B cell (primary cell): ENCODE measurements at regions not wholly inside any gene's neighbourhood (a gene's known extent, or its start where the extent isn't known, plus 50 kb on each side); places are given as distances from the start of the nearest gene placed in this dataset.

Experiments
- ATAC-seq: fragments of 200-7000 bp; cut with Tn5 transposase; one replicate; pipeline ENCODE4 v1.10.0; 2021; ENCODE audit warnings: low read depth, mild to moderate bottlenecking, moderate number of reproducible peaks, moderate library complexity
- CTCF ChIA-PET: fragments of 350-600 bp; sonication (Branson Sonifier 250); formaldehyde crosslinking; loops from one replicate; lab custom pipeline; 2021; ENCODE audit warnings: antibody characterized with exemption, inconsistent platforms; lab: Charles Lee
- POLR2A ChIA-PET: fragments of 350-600 bp; sonication (Branson Sonifier 250); formaldehyde crosslinking; loops from one replicate; lab custom pipeline; 2021; ENCODE audit warnings: antibody characterized with exemption; lab: Charles Lee
- DNase-seq: peaks from one replicate; pipeline ENCODE4 v3.0.0; 2013
- H2AFZ ChIP-seq: 2 replicates; pipeline ENCODE4 v1.6.1; 2012; ENCODE audit warnings: mild to moderate bottlenecking, low read depth, low read length; ENCODE audit not compliant: insufficient read depth, poor library complexity, severe bottlenecking
- H3K27ac ChIP-seq, 2 donors: 1 replicate in 1 of 2; 2 replicates in 1 of 2; pipeline ENCODE4 v1.5.1; 2012 to 2013; ENCODE audit warnings: low read length in 2 of 2, mild to moderate bottlenecking in 2 of 2, moderate library complexity in 1 of 2
- H3K27me3 ChIP-seq, 4 experiments: fragments of 200-600 bp in 1 of 4; sonication (generic) in 1 of 4; replicated peaks in 1 of 4; 1 replicate in 2 of 4; 2 replicates in 2 of 4; pipeline versions ENCODE4 v1.6.1 to v1.7.0; 2013 to 2016; ENCODE audit warnings: low read length in 3 of 4, mild to moderate bottlenecking in 2 of 4, mixed read lengths in 1 of 4, moderate library complexity in 1 of 4; ENCODE audit not compliant: insufficient read depth in 4 of 4, control insufficient read depth in 3 of 4; ENCODE audit errors: control extremely low read depth in 1 of 4
- H3K36me3 ChIP-seq, 2 experiments: replicated peaks in 1 of 2; 1 replicate in 1 of 2; 2 replicates in 1 of 2; pipeline versions ENCODE4 v1.6.1 to v1.7.1; 2013; ENCODE audit warnings: low read length in 1 of 2; ENCODE audit not compliant: insufficient read depth in 2 of 2, control insufficient read depth in 1 of 2; ENCODE audit errors: control extremely low read depth in 1 of 2, extremely low read depth in 1 of 2
- H3K4me1 ChIP-seq, 2 donors: fragments of 200-600 bp in 1 of 2; sonication (generic) in 1 of 2; 1 replicate in 1 of 2; 2 replicates in 1 of 2; pipeline versions ENCODE4 v1.5.1 to v1.6.1; 2013 to 2017; ENCODE audit warnings: low read length in 2 of 2; ENCODE audit not compliant: control insufficient read depth in 2 of 2, insufficient read depth in 2 of 2
- H3K4me2 ChIP-seq: replicated peaks from 2 replicates; pipeline ENCODE3; 2012; ENCODE audit warnings: mild to moderate bottlenecking, low read depth, low read length; ENCODE audit not compliant: poor library complexity, severe bottlenecking
- H3K4me3 ChIP-seq, 5 experiments: fragments of 200-600 bp in 1 of 5; sonication (generic) in 1 of 5; 1 replicate in 3 of 5; 2 replicates in 2 of 5; pipeline versions ENCODE4 v1.5.1 to v1.7.0; 2011 to 2016; ENCODE audit warnings: low read length in 4 of 5, mild to moderate bottlenecking in 4 of 5, low read depth in 2 of 5, control low read depth in 1 of 5, moderate library complexity in 1 of 5; ENCODE audit not compliant: insufficient read depth in 1 of 5; ENCODE audit errors: control extremely low read depth in 1 of 5, extremely low read depth in 1 of 5
- H3K79me2 ChIP-seq: fragments of 200-600 bp; sonication (generic); one replicate; pipeline ENCODE4 v1.6.0; 2016; ENCODE audit warnings: low read length; ENCODE audit not compliant: control insufficient read depth, insufficient read depth
- H3K9ac ChIP-seq: fragments of 200-600 bp; sonication (generic); 2 replicates; pipeline ENCODE4 v1.6.1; 2017; ENCODE audit warnings: mild to moderate bottlenecking, low read length, moderate library complexity
- H3K9me3 ChIP-seq, 3 donors: one replicate each; pipeline versions ENCODE4 v1.6.1 to v1.7.1; 2013; ENCODE audit warnings: low read length in 2 of 3; ENCODE audit not compliant: control insufficient read depth in 2 of 3, insufficient read depth in 1 of 3; ENCODE audit errors: control extremely low read depth in 1 of 3
- H4K20me1 ChIP-seq: 2 replicates; pipeline ENCODE4 v1.6.0; 2012; ENCODE audit warnings: mild to moderate bottlenecking, low read length; ENCODE audit not compliant: insufficient read depth, control insufficient read depth, poor library complexity, severe bottlenecking
- H3K27ac Mint-ChIP-seq: one replicate; pipeline ENCODE4 v1.8.0; 2021; ENCODE audit warnings: mixed read lengths
- H3K27me3 Mint-ChIP-seq: one replicate; pipeline ENCODE4 v1.8.0; 2021; ENCODE audit warnings: mixed read lengths
- H3K4me1 Mint-ChIP-seq: one replicate; pipeline ENCODE4 v1.8.0; 2021; ENCODE audit warnings: mixed read lengths
- H3K4me3 Mint-ChIP-seq: one replicate; pipeline ENCODE4 v1.8.0; 2021; ENCODE audit warnings: mixed read lengths
- H3K9me3 Mint-ChIP-seq: one replicate; pipeline ENCODE4 v1.8.0; 2022; ENCODE audit warnings: mixed read lengths; ENCODE audit not compliant: insufficient read depth
- EZH2 ChIP-seq: IDR thresholded peaks from 2 replicates; pipeline ENCODE4 v1.6.1; 2012; ENCODE audit warnings: borderline replicate concordance, low read depth, mild to moderate bottlenecking, moderate library complexity, low read length; ENCODE audit not compliant: insufficient read depth, poor library complexity, severe bottlenecking
- WGBS: methylation state at CpG from one replicate; pipeline ENCODE4 v1.1.5; 2013; ENCODE audit warnings: missing lambda C conversion rate; ENCODE audit not compliant: insufficient coverage; 5-methylcytosine and 5-hydroxymethylcytosine counted together
- intact Hi-C: fragments of 100-400 bp; cut with micrococcal nuclease; formaldehyde crosslinking; loops from one replicate; pipeline ENCODE4 v1.10.0; 2022
- TF ChIP-seq, protein P1 (sequence below): fragments of 200-600 bp; IDR thresholded peaks from one replicate; pipeline ENCODE4 v1.8.0; 2022; ENCODE audit warnings: antibody characterized with exemption, mild to moderate bottlenecking

DNA sequence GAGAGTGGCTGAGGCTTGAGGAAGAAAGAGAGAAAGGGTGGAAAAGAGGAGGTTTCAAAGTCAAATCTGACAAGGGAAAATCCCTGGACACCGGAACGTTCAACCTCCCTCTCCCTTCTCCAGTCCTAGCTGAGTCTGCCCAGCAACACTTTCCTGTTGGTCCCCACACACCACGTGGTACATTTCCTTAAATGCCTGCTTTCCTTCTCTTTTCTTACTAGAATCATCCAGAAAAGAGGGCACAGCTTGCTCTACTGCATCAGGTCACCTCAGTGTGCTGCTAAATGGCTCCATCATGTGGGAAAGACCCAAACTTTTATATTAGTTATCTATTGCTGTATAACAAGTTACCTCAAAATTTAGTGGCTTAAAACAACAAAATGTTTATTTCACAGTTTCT lies 181.2 kb downstream of the NECTIN3 start:
- Histone ChIP-seq H3K9me3 (no peaks in the 10 kb centered on the region), H3K36me3 (no peaks in the 10 kb centered on the region), H2AFZ (peak overlapping the region; percentile 29), H3K27me3 (no peaks in the 10 kb centered on the region), H3K4me3 (no peak overlapping the region), H4K20me1 (no peaks in the 10 kb centered on the region), H3K4me1 (peaks cover 4 to 5% of the 10 kb centered on the region in 2 donors), H3K27ac (no peak overlapping the region), H3K79me2 (no peaks in the 10 kb centered on the region), H3K9ac (no peak overlapping the region), H3K4me2 (peak overlapping the region; percentile 11)
- intact Hi-C loops = no loop called here
- no peak for ATAC-seq
- POLR2A ChIA-PET = no interaction called here
- Mint-ChIP-seq H3K4me1 (peaks cover 4% of the 10 kb centered on the region), H3K4me3 (no peak overlapping the region), H3K27ac (no peak overlapping the region), H3K27me3 (peaks cover 16% of the 10 kb centered on the region), H3K9me3 (no peaks in the 10 kb centered on the region)
- CTCF ChIA-PET = no interaction called here
- TF ChIP-seq EZH2 = no peak
- TF ChIP-seq, protein P1, sequence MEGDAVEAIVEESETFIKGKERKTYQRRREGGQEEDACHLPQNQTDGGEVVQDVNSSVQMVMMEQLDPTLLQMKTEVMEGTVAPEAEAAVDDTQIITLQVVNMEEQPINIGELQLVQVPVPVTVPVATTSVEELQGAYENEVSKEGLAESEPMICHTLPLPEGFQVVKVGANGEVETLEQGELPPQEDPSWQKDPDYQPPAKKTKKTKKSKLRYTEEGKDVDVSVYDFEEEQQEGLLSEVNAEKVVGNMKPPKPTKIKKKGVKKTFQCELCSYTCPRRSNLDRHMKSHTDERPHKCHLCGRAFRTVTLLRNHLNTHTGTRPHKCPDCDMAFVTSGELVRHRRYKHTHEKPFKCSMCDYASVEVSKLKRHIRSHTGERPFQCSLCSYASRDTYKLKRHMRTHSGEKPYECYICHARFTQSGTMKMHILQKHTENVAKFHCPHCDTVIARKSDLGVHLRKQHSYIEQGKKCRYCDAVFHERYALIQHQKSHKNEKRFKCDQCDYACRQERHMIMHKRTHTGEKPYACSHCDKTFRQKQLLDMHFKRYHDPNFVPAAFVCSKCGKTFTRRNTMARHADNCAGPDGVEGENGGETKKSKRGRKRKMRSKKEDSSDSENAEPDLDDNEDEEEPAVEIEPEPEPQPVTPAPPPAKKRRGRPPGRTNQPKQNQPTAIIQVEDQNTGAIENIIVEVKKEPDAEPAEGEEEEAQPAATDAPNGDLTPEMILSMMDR = no peak
- no peak for DNase-seq
- WGBS = 17% methylated on average over 2 of the region's 3 CpGs

GRCh38 chr3:111253733-111254132 lies 182.1 kb downstream of the NECTIN3 start:
- ChIA-PET POLR2A (no interaction called here), CTCF (no interaction called here)
- intact Hi-C loops = no loop called here
- H3K4me2 ChIP-seq = no peak overlapping the region
- ATAC-seq (no peak), DNase-seq (no peak)
- H3K9ac ChIP-seq = no peak overlapping the region
- no peaks in the 10 kb centered on the region for H3K36me3 ChIP-seq
- no peak overlapping the region for H3K4me3 Mint-ChIP-seq
- peaks cover 4% of the 10 kb centered on the region for H3K4me1 Mint-ChIP-seq
- no peak overlapping the region for H2AFZ ChIP-seq
- WGBS = 78% methylated on average over 1 of the region's 2 CpGs
- no peaks in the 10 kb centered on the region for H3K79me2 ChIP-seq
- H3K27me3 Mint-ChIP-seq = peaks cover 16% of the 10 kb centered on the region
- H3K27ac ChIP-seq = no peak overlapping the region
- no peaks in the 10 kb centered on the region for H3K27me3 ChIP-seq
- H3K4me1 ChIP-seq = peaks cover 4 to 5% of the 10 kb centered on the region in 2 donors
- H3K4me3 ChIP-seq = no peak overlapping the region
- H3K9me3 ChIP-seq = no peaks in the 10 kb centered on the region
- TF ChIP-seq, protein P1 = no peak
- no peak for TF ChIP-seq EZH2
- no peaks in the 10 kb centered on the region for H3K9me3 Mint-ChIP-seq
- no peak overlapping the region for H3K27ac Mint-ChIP-seq
- no peaks in the 10 kb centered on the region for H4K20me1 ChIP-seq
